PFSK-1 (cell line): ENCODE measurements at regions not wholly inside any gene's neighbourhood (a gene's known extent, or its start where the extent isn't known, plus 50 kb on each side); places are given as distances from the start of the nearest gene placed in this dataset.

Experiments used
- FOXP2 ChIP-seq: optimal IDR thresholded peaks from 2 replicates; pipeline ENCODE3; 2011; ENCODE audit warnings: borderline replicate concordance, control low read depth, inconsistent platforms; ENCODE audit not compliant: insufficient read depth; ENCODE audit errors: extremely low read length, extremely low read depth
- POLR2AphosphoS5 ChIP-seq: IDR thresholded peaks from 2 replicates; pipeline ENCODE4 v1.6.1; 2012; ENCODE audit warnings: low read depth, mild to moderate bottlenecking, control low read depth, low read length, moderate library complexity
- SIN3A ChIP-seq: IDR thresholded peaks from 2 replicates; pipeline ENCODE4 v1.6.1; 2012; ENCODE audit warnings: mild to moderate bottlenecking, low read length, moderate library complexity, borderline replicate concordance; ENCODE audit not compliant: insufficient read depth
- TAF1 ChIP-seq: IDR thresholded peaks from 2 replicates; pipeline ENCODE4 v1.6.1; 2012; ENCODE audit warnings: low read length, control low read depth, borderline replicate concordance; ENCODE audit not compliant: insufficient read depth
- TF ChIP-seq, protein P1 (sequence below), 2 experiments: IDR thresholded peaks; 2 replicates each; pipeline versions ENCODE4 v1.6.1 to v1.8.0; 2011 to 2012; ENCODE audit warnings: low read depth in 2 of 2, low read length in 2 of 2, control low read depth in 1 of 2, inconsistent platforms in 1 of 2, mild to moderate bottlenecking in 1 of 2, moderate library complexity in 1 of 2; ENCODE audit not compliant: insufficient read depth in 1 of 2

DNA sequence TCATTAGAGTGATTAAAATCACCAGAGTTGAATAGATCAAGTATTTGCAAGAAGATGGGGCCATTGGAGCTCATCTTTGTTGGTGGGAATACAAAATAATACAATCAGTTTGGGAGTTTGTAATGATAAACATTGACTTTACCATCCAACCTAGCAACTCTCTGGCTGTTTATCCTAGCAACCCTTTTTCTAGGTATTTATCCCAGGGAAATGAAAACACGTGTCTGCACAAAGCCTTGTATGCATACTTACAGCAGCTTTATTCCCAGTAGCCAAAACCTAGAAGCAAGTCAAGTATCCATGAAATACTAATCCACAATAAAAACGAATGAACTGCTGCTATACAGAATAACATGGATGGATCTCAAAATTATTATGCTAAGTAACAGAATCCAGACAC lies 152.7 kb upstream of the DAB2 start:
- TF ChIP-seq SIN3A (no peak), TAF1 (no peak), POLR2AphosphoS5 (no peak), FOXP2 (no peak)
- TF ChIP-seq, protein P1, sequence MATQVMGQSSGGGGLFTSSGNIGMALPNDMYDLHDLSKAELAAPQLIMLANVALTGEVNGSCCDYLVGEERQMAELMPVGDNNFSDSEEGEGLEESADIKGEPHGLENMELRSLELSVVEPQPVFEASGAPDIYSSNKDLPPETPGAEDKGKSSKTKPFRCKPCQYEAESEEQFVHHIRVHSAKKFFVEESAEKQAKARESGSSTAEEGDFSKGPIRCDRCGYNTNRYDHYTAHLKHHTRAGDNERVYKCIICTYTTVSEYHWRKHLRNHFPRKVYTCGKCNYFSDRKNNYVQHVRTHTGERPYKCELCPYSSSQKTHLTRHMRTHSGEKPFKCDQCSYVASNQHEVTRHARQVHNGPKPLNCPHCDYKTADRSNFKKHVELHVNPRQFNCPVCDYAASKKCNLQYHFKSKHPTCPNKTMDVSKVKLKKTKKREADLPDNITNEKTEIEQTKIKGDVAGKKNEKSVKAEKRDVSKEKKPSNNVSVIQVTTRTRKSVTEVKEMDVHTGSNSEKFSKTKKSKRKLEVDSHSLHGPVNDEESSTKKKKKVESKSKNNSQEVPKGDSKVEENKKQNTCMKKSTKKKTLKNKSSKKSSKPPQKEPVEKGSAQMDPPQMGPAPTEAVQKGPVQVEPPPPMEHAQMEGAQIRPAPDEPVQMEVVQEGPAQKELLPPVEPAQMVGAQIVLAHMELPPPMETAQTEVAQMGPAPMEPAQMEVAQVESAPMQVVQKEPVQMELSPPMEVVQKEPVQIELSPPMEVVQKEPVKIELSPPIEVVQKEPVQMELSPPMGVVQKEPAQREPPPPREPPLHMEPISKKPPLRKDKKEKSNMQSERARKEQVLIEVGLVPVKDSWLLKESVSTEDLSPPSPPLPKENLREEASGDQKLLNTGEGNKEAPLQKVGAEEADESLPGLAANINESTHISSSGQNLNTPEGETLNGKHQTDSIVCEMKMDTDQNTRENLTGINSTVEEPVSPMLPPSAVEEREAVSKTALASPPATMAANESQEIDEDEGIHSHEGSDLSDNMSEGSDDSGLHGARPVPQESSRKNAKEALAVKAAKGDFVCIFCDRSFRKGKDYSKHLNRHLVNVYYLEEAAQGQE (IDR thresholded peaks at IDR 0.05; ENCODE audit: insufficient read depth in 1 of 2, low read depth in 2 of 2, low read length in 2 of 2) = no peak

GRCh38 chr5:39570403-39571027 lies 145.7 kb upstream of the DAB2 start:
- TF ChIP-seq TAF1 (no peak), SIN3A (no peak), POLR2AphosphoS5 (no peak), FOXP2 (no peak)
- TF ChIP-seq, protein P1 (IDR thresholded peaks at IDR 0.05; ENCODE audit: insufficient read depth in 1 of 2, low read depth in 2 of 2, low read length in 2 of 2) = no peak

DNA sequence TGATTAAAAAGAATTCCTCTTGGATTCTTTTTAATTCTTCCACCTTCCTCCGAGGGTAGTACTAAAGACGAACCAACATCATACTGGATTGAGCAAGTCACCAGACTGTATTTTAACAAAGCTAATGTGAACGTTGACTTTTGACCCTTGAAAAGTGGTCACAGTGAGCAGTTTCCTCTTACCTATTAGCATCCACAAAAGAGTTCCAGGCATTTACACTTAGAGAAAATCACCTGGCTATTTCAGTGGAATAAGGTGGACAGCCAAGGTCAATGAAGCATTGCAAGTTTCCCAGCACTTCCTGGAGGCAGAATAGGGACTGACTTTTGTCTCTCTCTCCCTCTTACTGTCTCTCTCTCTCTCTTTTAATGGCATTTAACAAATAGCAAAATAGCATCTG lies 145.1 kb upstream of the DAB2 start:
- no peak for TF ChIP-seq POLR2AphosphoS5
- TF ChIP-seq, protein P1 (IDR thresholded peaks at IDR 0.05; ENCODE audit: insufficient read depth in 1 of 2, low read depth in 2 of 2, low read length in 2 of 2) = no peak
- no peak for TF ChIP-seq FOXP2
- TF ChIP-seq TAF1 = no peak
- no peak for TF ChIP-seq SIN3A

GRCh38 chr5:39566891-39567290 lies 142.1 kb upstream of the DAB2 start:
- no peak for TF ChIP-seq FOXP2
- TF ChIP-seq, protein P1 (IDR thresholded peaks at IDR 0.05; ENCODE audit: insufficient read depth in 1 of 2, low read depth in 2 of 2, low read length in 2 of 2) = no peak

DNA sequence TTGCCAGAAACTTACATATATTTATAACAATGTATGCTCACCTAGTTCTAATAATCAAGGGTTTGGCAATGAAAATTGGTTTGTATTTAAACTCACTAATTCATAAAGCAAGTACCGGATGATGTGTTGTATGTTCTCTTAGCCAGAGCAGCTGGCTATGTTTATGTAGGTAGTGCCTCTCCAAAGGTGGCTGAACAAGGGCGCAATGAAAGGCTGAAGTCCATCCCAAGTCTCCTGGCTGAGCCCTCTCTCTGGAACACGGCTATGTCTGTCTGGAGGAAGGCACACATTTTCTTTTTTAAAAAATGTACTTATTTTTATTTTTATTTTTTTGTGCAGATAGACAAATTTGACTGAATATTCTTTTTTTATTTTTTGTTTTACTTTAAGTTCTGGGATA lies 141.2 kb upstream of the DAB2 start:
- TF ChIP-seq TAF1 (no peak), SIN3A (no peak), FOXP2 (no peak), POLR2AphosphoS5 (no peak)
- TF ChIP-seq, protein P1 (IDR thresholded peaks at IDR 0.05; ENCODE audit: insufficient read depth in 1 of 2, low read depth in 2 of 2, low read length in 2 of 2) = no peak
